ENCODE measurements at regions not wholly inside any gene's neighbourhood (a gene's known extent, or its start where the extent isn't known, plus 50 kb on each side); places are given as distances from the start of the nearest gene placed in this dataset.

- WGBS, 5 donors: 68 to 74% (median 71%) methylated on average over 10 to 23 of the region's 23 CpGs
- Histone ChIP-seq H3K4me3 (no peak overlapping the region), H3K9me3 (no peaks in the 10 kb centered on the region), H3K4me1 (no peaks in the 10 kb centered on the region), H3K27me3 (peaks cover 0 to 8% (median 0%) of the 10 kb centered on the region in 3 donors), H3K36me3 (no peaks in the 10 kb centered on the region), H3K27ac (no peak overlapping the region)
- intact Hi-C loops (cut with DNase I; ENCODE audit: low total_unique reads): no loop called here
- DNase-seq: peak in 1 of 2 donors; percentile 24
- no peak for TF ChIP-seq CTCF (IDR thresholded peaks at IDR 0.05)
- TF ChIP-seq EP300 (IDR thresholded peaks at IDR 0.05): no peak
- TF ChIP-seq POLR2A (IDR thresholded peaks at IDR 0.05): no peak
- no peak for TF ChIP-seq POLR2AphosphoS5 (IDR thresholded peaks at IDR 0.05)
Measured at GRCh38 chr14:101111620-101112290, 208.2 kb upstream of the RTL1 start.

GRCh38 chr14:101112351-101113107 lies 209.0 kb upstream of the RTL1 start:
- 74 to 87% (median 85%) methylated on average over 10 to 25 of the region's 25 CpGs for WGBS, 5 donors
- TF ChIP-seq POLR2A (IDR thresholded peaks at IDR 0.05): no peak
- no peak for TF ChIP-seq POLR2AphosphoS5 (IDR thresholded peaks at IDR 0.05)
- no peak for TF ChIP-seq CTCF (IDR thresholded peaks at IDR 0.05)
- no peak for TF ChIP-seq EP300 (IDR thresholded peaks at IDR 0.05)
- DNase-seq: peak in 1 of 2 donors; percentile 18

GRCh38 chr14:101113108-101113612 lies 209.6 kb upstream of the RTL1 start:
- TF ChIP-seq POLR2A (IDR thresholded peaks at IDR 0.05) (no peak), POLR2AphosphoS5 (IDR thresholded peaks at IDR 0.05) (no peak), EP300 (IDR thresholded peaks at IDR 0.05) (no peak), CTCF (IDR thresholded peaks at IDR 0.05) (no peak)
- intact Hi-C loops (cut with DNase I; ENCODE audit: low total_unique reads): no loop called here
- 81 to 93% (median 85%) methylated on average over 7 to 9 of the region's 9 CpGs for WGBS, 5 donors

More at GRCh38 chr14:101112351-101113107, 209.0 kb upstream of the RTL1 start:
- H3K4me1 ChIP-seq: no peaks in the 10 kb centered on the region
- H3K36me3 ChIP-seq: no peaks in the 10 kb centered on the region
- H3K9me3 ChIP-seq: no peaks in the 10 kb centered on the region
- intact Hi-C loops (cut with DNase I; ENCODE audit: low total_unique reads): no loop called here
- peaks cover 0 to 8% (median 0%) of the 10 kb centered on the region in 3 donors for H3K27me3 ChIP-seq
- no peak overlapping the region for H3K4me3 ChIP-seq
- no peak overlapping the region for H3K27ac ChIP-seq

GRCh38 chr14:101113835-101114725 lies 210.6 kb upstream of the RTL1 start:
- no peaks in the 10 kb centered on the region for H3K9me3 ChIP-seq
- H3K36me3 ChIP-seq: no peaks in the 10 kb centered on the region
- TF ChIP-seq POLR2A (IDR thresholded peaks at IDR 0.05) (no peak), EP300 (IDR thresholded peaks at IDR 0.05) (no peak), POLR2AphosphoS5 (IDR thresholded peaks at IDR 0.05) (no peak), CTCF (IDR thresholded peaks at IDR 0.05) (no peak)
- H3K4me1 ChIP-seq: no peaks in the 10 kb centered on the region
- H3K4me3 ChIP-seq: no peak overlapping the region
- no peak overlapping the region for H3K27ac ChIP-seq
- peaks cover 0 to 8% (median 0%) of the 10 kb centered on the region in 3 donors for H3K27me3 ChIP-seq
- 71 to 82% (median 77%) methylated on average over 4 to 16 of the region's 16 CpGs for WGBS, 5 donors
- peak in 1 of 2 donors; percentile 17 for DNase-seq
- intact Hi-C loops (cut with DNase I; ENCODE audit: low total_unique reads): no loop called here

More at GRCh38 chr14:101113108-101113612, 209.6 kb upstream of the RTL1 start:
- Histone ChIP-seq H3K4me1 (no peaks in the 10 kb centered on the region), H3K9me3 (no peaks in the 10 kb centered on the region), H3K36me3 (no peaks in the 10 kb centered on the region), H3K4me3 (no peak overlapping the region), H3K27ac (no peak overlapping the region), H3K27me3 (peaks cover 0 to 8% (median 0%) of the 10 kb centered on the region in 3 donors)
- peak in 1 of 2 donors; percentile 22 for DNase-seq
